Adrenal gland (tissue), 9 donors: ENCODE measurements at regions not wholly inside any gene's neighbourhood (a gene's known extent, or its start where the extent isn't known, plus 50 kb on each side); places are given as distances from the start of the nearest gene placed in this dataset.

Experiments used
- DNase-seq, 7 donors: peaks; one replicate each; pipeline ENCODE4 v3.0.0-alpha.2; 2019 to 2020
- H3K27ac ChIP-seq, 5 donors: fragments of 200-600 bp; sonication (generic) in 4 of 5; 1 replicate in 3 of 5; 2 replicates in 2 of 5; pipeline versions ENCODE4 v1.5.1 to v1.8.0; 2016 to 2020; ENCODE audit warnings: mild to moderate bottlenecking in 1 of 5
- H3K27me3 ChIP-seq: fragments of 200-600 bp; 2 replicates; pipeline ENCODE4 v1.8.0; 2021
- H3K36me3 ChIP-seq, 2 donors: fragments of 200-600 bp; replicated peaks in 1 of 2; 1 replicate in 1 of 2; 2 replicates in 1 of 2; pipeline versions ENCODE4 v1.5.1 to v1.8.0; 2018 to 2022
- H3K4me1 ChIP-seq, 2 donors: fragments of 200-600 bp; replicated peaks in 1 of 2; 1 replicate in 1 of 2; 2 replicates in 1 of 2; pipeline versions ENCODE4 v1.5.1 to v1.8.0; 2018 to 2021
- H3K4me3 ChIP-seq, 4 donors: fragments of 200-600 bp; sonication (generic) in 3 of 4; one replicate each; pipeline ENCODE4 v1.5.1; 2016 to 2018
- H3K9me3 ChIP-seq, 3 donors: fragments of 200-600 bp; sonication (generic) in 1 of 3; replicated peaks in 1 of 3; 1 replicate in 2 of 3; 2 replicates in 1 of 3; pipeline versions ENCODE4 v1.5.1 to v1.8.0; 2016 to 2021
- CTCF ChIP-seq, 6 experiments: fragments of 450-650 bp in 4 of 6; fragments of 200-600 bp in 2 of 6; sonication (generic) in 1 of 6; IDR thresholded peaks; 1 replicate in 5 of 6; 2 replicates in 1 of 6; pipeline versions ENCODE4 v1.5.1 to v1.8.0; 2016 to 2021; ENCODE audit warnings: antibody characterized with exemption in 6 of 6, mild to moderate bottlenecking in 2 of 6, moderate library complexity in 1 of 6
- POLR2A ChIP-seq, 2 donors: fragments of 450-650 bp; IDR thresholded peaks; one replicate each; pipeline ENCODE4 v1.6.1; 2017; ENCODE audit warnings: antibody characterized with exemption in 2 of 2, mild to moderate bottlenecking in 2 of 2, moderate library complexity in 1 of 2
- WGBS, 4 donors: extraction: QIAGEN DNeasy Blood & Tissue Kit in 2 of 4; methylation state at CpG; one replicate each; pipeline versions ENCODE4 v1.1.5 to v1.1.7; 2013 to 2017; 5-methylcytosine and 5-hydroxymethylcytosine counted together
- intact Hi-C, 2 donors: fragments of 100-400 bp; cut with DNase I; formaldehyde crosslinking; loops; one replicate each; pipeline versions ENCODE4 v1.14.1 to v1.15.0; 2022 to 2023
- donor health status: healthy with polysubstance abuse.
- donor health status: Bipolar disorder and iron deficiency.
- donor health status: DM: yes; HTN: yes; CAD: no.
- donor health status: DM: no; HTN: no; CAD: no.
- donor health status: DM: no; HTN: no; CAD: no.

GRCh38 chrX:131388293-131388692 is 99.2 kb upstream of the IGSF1 start:
- no peak for DNase-seq
- no peak overlapping the region for H3K27ac ChIP-seq
- no peaks in the 10 kb centered on the region for H3K27me3 ChIP-seq
- WGBS, 4 donors: 87 to 94% (median 90%) methylated on average over 4 of the region's 4 CpGs
- no peak overlapping the region for H3K4me3 ChIP-seq
- no peaks in the 10 kb centered on the region for H3K4me1 ChIP-seq
- peaks cover 0 to 8% (median 0%) of the 10 kb centered on the region in 3 donors for H3K9me3 ChIP-seq
- no peaks in the 10 kb centered on the region for H3K36me3 ChIP-seq
- intact Hi-C loops: no loop called here
- no peak for TF ChIP-seq POLR2A (IDR thresholded peaks at IDR 0.05)
- TF ChIP-seq CTCF (IDR thresholded peaks at IDR 0.05): no peak

DNA sequence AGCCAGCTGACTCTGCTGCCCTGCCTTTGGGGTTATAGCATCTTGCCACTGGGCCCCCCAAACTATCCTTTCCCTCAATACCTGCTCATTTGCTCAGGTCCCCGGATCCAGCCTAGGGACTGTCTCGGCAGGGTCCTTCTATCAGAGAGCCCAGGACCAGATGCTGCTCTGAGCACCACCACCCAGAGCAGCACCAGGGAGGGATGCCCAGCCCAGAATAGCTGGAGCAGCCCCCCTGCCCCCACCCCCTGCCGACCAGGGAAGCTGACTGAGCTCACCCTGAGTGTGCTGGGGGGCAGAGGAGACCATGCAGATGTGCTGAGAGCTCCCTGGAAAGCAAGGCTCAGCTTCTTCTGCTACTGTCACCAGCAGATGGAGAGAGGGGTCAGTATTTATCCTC is 103.6 kb upstream of the IGSF1 start:
- peaks cover 0 to 7% (median 0%) of the 10 kb centered on the region in 3 donors for H3K9me3 ChIP-seq
- no peak for TF ChIP-seq POLR2A (IDR thresholded peaks at IDR 0.05)
- TF ChIP-seq CTCF (IDR thresholded peaks at IDR 0.05): no peak
- no peaks in the 10 kb centered on the region for H3K36me3 ChIP-seq
- 66 to 78% (median 76%) methylated on average over 3 of the region's 3 CpGs; no CpG with 5 or more reads in 1 of the 4 donors for whole genome bisulfite sequencing, 4 donors
- H3K27ac ChIP-seq: no peak overlapping the region
- intact Hi-C loops: no loop called here
- DNase-seq: no peak
- H3K4me1 ChIP-seq: no peaks in the 10 kb centered on the region
- peaks cover 8% of the 10 kb centered on the region for H3K27me3 ChIP-seq
- no peak overlapping the region for H3K4me3 ChIP-seq

DNA sequence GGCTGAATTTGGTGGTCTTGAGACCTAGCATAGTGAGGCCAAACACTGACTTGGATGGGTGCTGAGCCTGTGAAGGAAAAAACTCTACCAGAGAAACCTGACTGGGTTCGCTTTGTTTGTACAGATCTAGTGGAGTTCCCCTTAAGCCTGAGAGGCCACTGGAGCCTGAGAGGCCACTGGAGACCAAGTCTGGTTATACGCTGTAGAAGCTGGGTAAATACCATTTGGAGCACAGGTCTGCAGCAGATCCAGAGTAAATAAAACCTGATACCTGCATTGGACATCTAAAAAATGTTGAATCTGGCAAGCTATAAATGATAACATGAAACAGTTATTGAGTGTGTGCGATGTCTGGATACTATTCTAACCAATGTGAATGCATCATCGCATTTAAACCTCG is 104.3 kb upstream of the IGSF1 start:
- no peak for TF ChIP-seq POLR2A (IDR thresholded peaks at IDR 0.05)
- TF ChIP-seq CTCF (IDR thresholded peaks at IDR 0.05): no peak

GRCh38 chrX:131394384-131394783 is 105.3 kb upstream of the IGSF1 start:
- no peaks in the 10 kb centered on the region for H3K9me3 ChIP-seq
- H3K27me3 ChIP-seq: peaks cover 8% of the 10 kb centered on the region
- H3K4me1 ChIP-seq: no peaks in the 10 kb centered on the region
- no peak for DNase-seq
- H3K27ac ChIP-seq: no peak overlapping the region
- no peak overlapping the region for H3K4me3 ChIP-seq
- H3K36me3 ChIP-seq: no peaks in the 10 kb centered on the region
- intact Hi-C loops: no loop called here
- WGBS, 4 donors: 50 to 64% (median 63%) methylated on average over 2 of the region's 2 CpGs; no CpG with 5 or more reads in 1 of the 4 donors
- TF ChIP-seq CTCF (IDR thresholded peaks at IDR 0.05) (no peak), POLR2A (IDR thresholded peaks at IDR 0.05) (no peak)

More for the DNA sequence above, 104.3 kb upstream of the IGSF1 start:
- WGBS, 4 donors: 67 to 84% (median 77%) methylated on average over 5 of the region's 5 CpGs
- Histone ChIP-seq H3K36me3 (no peaks in the 10 kb centered on the region), H3K27ac (no peak overlapping the region), H3K4me1 (no peaks in the 10 kb centered on the region), H3K27me3 (peaks cover 8% of the 10 kb centered on the region), H3K4me3 (no peak overlapping the region), H3K9me3 (no peaks in the 10 kb centered on the region)
- no peak for DNase-seq
- intact Hi-C loops: no loop called here
